Endothelial cell of umbilical vein (primary cell): ENCODE measurements at regions not wholly inside any gene's neighbourhood (a gene's known extent, or its start where the extent isn't known, plus 50 kb on each side); places are given as distances from the start of the nearest gene placed in this dataset.

ENCODE experiments used
- BruUV-seq: library from RNA; stranded (reverse); fragments of 400-500 nt; replicated peaks from 2 replicates; lab custom pipeline; 2021; lab: Mats Ljungman, UMichigan
- CTCF ChIA-PET: fragments of 300-600, 350-600 bp; sonication (Branson Sonifier 250); formaldehyde crosslinking; loops from one replicate; lab custom pipeline; 2021; ENCODE audit warnings: antibody characterized with exemption, inconsistent platforms; lab: Charles Lee
- POLR2A ChIA-PET: fragments of 300-600, 350-600 bp; sonication (Branson Sonifier 250); formaldehyde crosslinking; loops from one replicate; lab custom pipeline; 2021; ENCODE audit warnings: antibody characterized with exemption, inconsistent platforms; lab: Charles Lee
- DNase-seq: peaks from one replicate; pipeline ENCODE4 v3.0.0-alpha.2; 2011; ENCODE audit warnings: low read depth, low spot score
- FAIRE-seq: peaks from 2 replicates; lab custom pipeline; 2011; peaks lifted over from hg19 to GRCh38; lab: Jason Lieb, UNC
- H2AFZ ChIP-seq: 2 replicates; pipeline ENCODE4 v1.6.0; 2012; ENCODE audit warnings: low read depth, low read length, control low read depth, inconsistent platforms
- H3K27ac ChIP-seq: 2 replicates; pipeline ENCODE4 v1.5.1; 2011; ENCODE audit warnings: low read depth, mild to moderate bottlenecking, control low read depth, low read length, moderate library complexity; ENCODE audit not compliant: insufficient read depth
- H3K27me3 ChIP-seq, 2 experiments: 2 replicates each; pipeline versions ENCODE4 v1.6.0 to v1.6.1; 2011; ENCODE audit warnings: low read length in 2 of 2, mixed read lengths in 1 of 2; ENCODE audit not compliant: control insufficient read depth in 2 of 2, insufficient read depth in 2 of 2
- H3K36me3 ChIP-seq, 2 experiments: 2 replicates in 1 of 2; 3 replicates in 1 of 2; pipeline ENCODE4 v1.5.1; 2011; ENCODE audit warnings: low read length in 2 of 2, mild to moderate bottlenecking in 1 of 2, moderate library complexity in 1 of 2; ENCODE audit not compliant: control insufficient read depth in 2 of 2, insufficient read depth in 2 of 2; ENCODE audit errors: extremely low read depth in 1 of 2
- H3K4me1 ChIP-seq: 3 replicates; pipeline ENCODE4 v1.5.1; 2011; ENCODE audit warnings: mild to moderate bottlenecking, low read length; ENCODE audit not compliant: control insufficient read depth, insufficient read depth; ENCODE audit errors: extremely low read depth
- H3K4me2 ChIP-seq: 2 replicates; pipeline ENCODE4 v1.6.1; 2011; ENCODE audit warnings: low read length, control low read depth, mixed read lengths; ENCODE audit not compliant: insufficient read depth
- H3K4me3 ChIP-seq, 3 experiments: fragments of 200-600 bp in 1 of 3; sonication (generic), shearing (Covaris generic) in 1 of 3; replicated peaks in 1 of 3; 2 replicates each; pipeline ENCODE4 v1.5.1; 2011 to 2016; ENCODE audit warnings: control low read depth in 3 of 3, low read length in 3 of 3, mild to moderate bottlenecking in 2 of 3, inconsistent platforms in 1 of 3, low read depth in 1 of 3, moderate library complexity in 1 of 3; ENCODE audit not compliant: insufficient read depth in 1 of 3
- H3K79me2 ChIP-seq: 2 replicates; pipeline ENCODE4 v1.6.0; 2012; ENCODE audit warnings: low read length, inconsistent platforms; ENCODE audit not compliant: control insufficient read depth, insufficient read depth
- H3K9ac ChIP-seq: replicated peaks from 2 replicates; pipeline ENCODE3; 2011; ENCODE audit warnings: low read length, control low read depth; ENCODE audit not compliant: insufficient read depth; ENCODE audit errors: extremely low read depth
- H3K9me1 ChIP-seq: replicated peaks from 3 replicates; pipeline ENCODE4 v1.6.0; 2011; ENCODE audit warnings: mild to moderate bottlenecking, low read length; ENCODE audit not compliant: control insufficient read depth, insufficient read depth; ENCODE audit errors: extremely low read depth
- H3K9me3 ChIP-seq: replicated peaks from 2 replicates; pipeline ENCODE4 v1.5.1; 2012; ENCODE audit warnings: low read length, inconsistent platforms; ENCODE audit not compliant: control insufficient read depth, insufficient read depth
- H4K20me1 ChIP-seq: replicated peaks from 2 replicates; pipeline ENCODE3; 2011; ENCODE audit warnings: mild to moderate bottlenecking, low read length; ENCODE audit not compliant: control insufficient read depth, insufficient read depth; ENCODE audit errors: extremely low read depth
- CTCF ChIP-seq, 2 donors: IDR thresholded peaks; 1 replicate in 1 of 2; 2 replicates in 1 of 2; pipeline ENCODE4 v1.5.1; 2011; ENCODE audit warnings: low read length in 2 of 2, mild to moderate bottlenecking in 2 of 2, moderate library complexity in 2 of 2, control low read depth in 1 of 2, inconsistent platforms in 1 of 2, low read depth in 1 of 2; ENCODE audit not compliant: insufficient read depth in 1 of 2; ENCODE audit errors: extremely low read depth in 1 of 2
- EZH2 ChIP-seq: IDR thresholded peaks from 2 replicates; pipeline ENCODE4 v1.6.1; 2012; ENCODE audit warnings: borderline replicate concordance, low read depth, mild to moderate bottlenecking, moderate library complexity, low read length, inconsistent platforms; ENCODE audit not compliant: severe bottlenecking
- FOS ChIP-seq: IDR thresholded peaks from 2 replicates; pipeline ENCODE4 v1.6.1; 2011; ENCODE audit warnings: mild to moderate bottlenecking, low read length, moderate library complexity, borderline replicate concordance; ENCODE audit not compliant: insufficient read depth
- GATA2 ChIP-seq: IDR thresholded peaks from 2 replicates; pipeline ENCODE4 v1.7.0; 2011; ENCODE audit warnings: low read depth, mild to moderate bottlenecking, moderate library complexity, mixed read lengths, low read length; ENCODE audit not compliant: insufficient read length, insufficient read depth
- JUN ChIP-seq: IDR thresholded peaks from 2 replicates; pipeline ENCODE4 v1.6.1; 2011; ENCODE audit warnings: borderline replicate concordance, low read depth; ENCODE audit not compliant: insufficient read length, insufficient read depth
- MAX ChIP-seq: IDR thresholded peaks from 2 replicates; pipeline ENCODE4 v1.6.1; 2011; ENCODE audit not compliant: insufficient read depth, insufficient read length
- MYC ChIP-seq: IDR thresholded peaks from one replicate; pipeline ENCODE4 v1.6.1; 2011; ENCODE audit warnings: mild to moderate bottlenecking, low read depth, low read length
- POLR2A ChIP-seq: IDR thresholded peaks from 2 replicates; pipeline ENCODE4 v1.6.1; 2012; ENCODE audit warnings: low read depth, mild to moderate bottlenecking, control low read depth, low read length
- POLR2AphosphoS5 ChIP-seq: IDR thresholded peaks from 2 replicates; pipeline ENCODE4 v1.6.1; 2012; ENCODE audit warnings: low read depth, mild to moderate bottlenecking, control low read depth, low read length, moderate library complexity; ENCODE audit not compliant: insufficient read depth
- dilution Hi-C: fragments of 300-500 bp; cut with MboI; formaldehyde crosslinking; loops from one replicate; pipeline ENCODE4 v1.15.0; 2019; ENCODE audit warnings: low sequenced_read_pairs; ENCODE audit not compliant: extremely low pct_ligation_motif_present
- intact Hi-C: fragments of 100-400 bp; cut with micrococcal nuclease; formaldehyde crosslinking; loops from one replicate; pipeline ENCODE4 v1.10.0; 2022

GRCh38 chr10:117078168-117078837 is 59.8 kb downstream of the VAX1 start:
- Histone ChIP-seq H3K27ac (no peak overlapping the region), H3K9me3 (no peaks in the 10 kb centered on the region), H2AFZ (no peak overlapping the region), H3K4me1 (no peaks in the 10 kb centered on the region), H3K9me1 (no peaks in the 10 kb centered on the region), H3K9ac (no peak overlapping the region), H3K4me3 (no peak overlapping the region), H3K27me3 (no peaks in the 10 kb centered on the region), H3K36me3 (no peaks in the 10 kb centered on the region), H3K4me2 (no peak overlapping the region), H4K20me1 (no peaks in the 10 kb centered on the region), H3K79me2 (no peaks in the 10 kb centered on the region)
- CTCF ChIA-PET: no interaction called here
- POLR2A ChIA-PET: no interaction called here
- BruUV-seq: no TSS peak
- TF ChIP-seq JUN: no peak
- intact Hi-C loops (loop anchor here (10.0 kb wide), 1 partner anchor 284 kb away; no protein-coding TSS in a partner anchor), dilution Hi-C loops (no loop called here)
- DNase-seq: no peak
- FAIRE-seq: no peak

- POLR2A ChIA-PET: no interaction called here
- Histone ChIP-seq H3K4me2 (no peak overlapping the region), H3K79me2 (no peaks in the 10 kb centered on the region), H3K9me1 (no peaks in the 10 kb centered on the region), H3K9me3 (no peaks in the 10 kb centered on the region), H3K27me3 (no peaks in the 10 kb centered on the region), H4K20me1 (no peaks in the 10 kb centered on the region), H2AFZ (no peak overlapping the region), H3K4me1 (no peaks in the 10 kb centered on the region), H3K4me3 (no peak overlapping the region), H3K27ac (no peak overlapping the region), H3K36me3 (no peaks in the 10 kb centered on the region), H3K9ac (no peak overlapping the region)
- TF ChIP-seq GATA2 (no peak), POLR2A (no peak), CTCF (IDR thresholded peaks at IDR 0.05; ENCODE audit: extremely low read depth in 1 of 2, insufficient read depth in 1 of 2, low read depth in 1 of 2, low read length in 2 of 2) (no peak), FOS (no peak), EZH2 (no peak), MAX (no peak), POLR2AphosphoS5 (no peak), JUN (no peak), MYC (no peak)
- FAIRE-seq: no peak
- CTCF ChIA-PET: interaction anchor here (0.6 to 2.9 kb wide), 3 partner anchors 93 to 278 kb away, joined by 3 to 8 read pairs (median 4); no protein-coding TSS in a partner anchor
- intact Hi-C loops: loop anchor here (10.0 kb wide), 1 partner anchor 280 kb away; no protein-coding TSS in a partner anchor
- no TSS peak for BruUV-seq
- no peak for DNase-seq
- dilution Hi-C loops: no loop called here
Measured at GRCh38 chr10:117075064-117075463, 63.0 kb downstream of the VAX1 start.
